Ectodermal cell (in vitro differentiated cells): ENCODE measurements at regions not wholly inside any gene's neighbourhood (a gene's known extent, or its start where the extent isn't known, plus 50 kb on each side); places are given as distances from the start of the nearest gene placed in this dataset.

Source experiments
- H3K27ac ChIP-seq: 2 replicates; pipeline ENCODE4 v1.7.0; 2013; ENCODE audit warnings: mild to moderate bottlenecking, low read depth, low read length; ENCODE audit not compliant: insufficient read depth, poor library complexity, severe bottlenecking
- H3K27me3 ChIP-seq: 2 replicates; pipeline ENCODE4 v1.7.0; 2013; ENCODE audit warnings: mild to moderate bottlenecking, low read length; ENCODE audit not compliant: insufficient read depth, control insufficient read depth, poor library complexity, severe bottlenecking
- H3K36me3 ChIP-seq: one replicate; pipeline ENCODE4 v1.7.0; 2013; ENCODE audit warnings: low read length; ENCODE audit not compliant: control insufficient read depth, insufficient read depth
- H3K4me1 ChIP-seq: one replicate; pipeline ENCODE4 v1.7.0; 2013; ENCODE audit warnings: low read length; ENCODE audit not compliant: control insufficient read depth, insufficient read depth
- H3K4me3 ChIP-seq: 2 replicates; pipeline ENCODE4 v1.7.0; 2013; ENCODE audit warnings: low read depth, low read length, control low read depth; ENCODE audit not compliant: insufficient read depth
- H3K9me3 ChIP-seq: 2 replicates; pipeline ENCODE4 v1.7.0; 2013; ENCODE audit warnings: mild to moderate bottlenecking, low read length, moderate library complexity; ENCODE audit not compliant: control insufficient read depth
- WGBS, 2 experiments: methylation state at CpG; one replicate each; pipeline ENCODE4 v1.1.7; 2013; ENCODE audit warnings: missing lambda C conversion rate in 2 of 2; 5-methylcytosine and 5-hydroxymethylcytosine counted together

GRCh38 chr5:130708754-130709153, 456.3 kb downstream of the HINT1 start:
- H3K36me3 ChIP-seq, result no peaks in the 10 kb centered on the region
- 84 to 86% methylated on average over 2 to 3 of the region's 3 CpGs for WGBS, 2 experiments
- no peak overlapping the region for H3K4me3 ChIP-seq
- H3K4me1 ChIP-seq, result no peaks in the 10 kb centered on the region
- H3K27ac ChIP-seq, result no peak overlapping the region
- no peaks in the 10 kb centered on the region for H3K9me3 ChIP-seq
- no peaks in the 10 kb centered on the region for H3K27me3 ChIP-seq

GRCh38 chr5:130706696-130707095, 458.4 kb downstream of the HINT1 start:
- no peak overlapping the region for H3K4me3 ChIP-seq
- H3K27me3 ChIP-seq, result no peaks in the 10 kb centered on the region
- H3K9me3 ChIP-seq, result no peaks in the 10 kb centered on the region
- H3K4me1 ChIP-seq, result no peaks in the 10 kb centered on the region
- no peaks in the 10 kb centered on the region for H3K36me3 ChIP-seq
- H3K27ac ChIP-seq, result no peak overlapping the region
- 66 to 72% methylated on average over 5 of the region's 5 CpGs for WGBS, 2 experiments

- no peak overlapping the region for H3K27ac ChIP-seq
- no peak overlapping the region for H3K4me3 ChIP-seq
- H3K36me3 ChIP-seq, result no peaks in the 10 kb centered on the region
- no peaks in the 10 kb centered on the region for H3K27me3 ChIP-seq
- 82 to 95% methylated on average over 2 of the region's 2 CpGs for WGBS, 2 experiments
- H3K4me1 ChIP-seq, result no peaks in the 10 kb centered on the region
- H3K9me3 ChIP-seq, result no peaks in the 10 kb centered on the region
Measured at GRCh38 chr5:130705368-130705767, 459.7 kb downstream of the HINT1 start.

- WGBS, 2 experiments, result 96 to 98% methylated on average over 3 of the region's 4 CpGs
- Histone ChIP-seq H3K9me3 (no peaks in the 10 kb centered on the region), H3K27me3 (no peaks in the 10 kb centered on the region), H3K4me3 (no peak overlapping the region), H3K27ac (no peak overlapping the region), H3K36me3 (no peaks in the 10 kb centered on the region), H3K4me1 (no peaks in the 10 kb centered on the region)
Measured at GRCh38 chr5:130693509-130693908, 471.5 kb downstream of the HINT1 start.

DNA sequence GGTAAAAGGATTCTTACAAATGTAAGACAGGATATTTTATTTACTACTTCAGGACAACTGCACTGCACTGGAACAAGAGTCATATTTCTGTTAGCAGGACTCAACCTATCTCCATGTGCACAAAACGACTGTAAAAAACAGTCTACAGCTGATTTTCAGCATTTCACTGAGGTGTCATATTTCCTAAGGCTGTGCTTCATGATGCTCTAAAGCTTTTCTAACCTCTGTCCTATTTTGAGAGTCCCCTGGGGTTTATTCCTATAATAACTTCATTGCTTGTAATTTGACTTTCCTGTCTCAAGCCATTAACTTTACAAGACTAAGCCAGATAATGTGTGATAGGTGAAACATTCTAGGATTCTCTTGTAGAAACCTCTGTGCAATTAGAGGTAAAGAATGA, 472.3 kb downstream of the HINT1 start:
- 77 to 88% methylated on average over 1 of the region's 1 CpG for WGBS, 2 experiments
- H3K27me3 ChIP-seq, result no peaks in the 10 kb centered on the region
- no peaks in the 10 kb centered on the region for H3K36me3 ChIP-seq
- no peak overlapping the region for H3K4me3 ChIP-seq
- H3K27ac ChIP-seq, result no peak overlapping the region
- no peaks in the 10 kb centered on the region for H3K9me3 ChIP-seq
- H3K4me1 ChIP-seq, result no peaks in the 10 kb centered on the region

DNA sequence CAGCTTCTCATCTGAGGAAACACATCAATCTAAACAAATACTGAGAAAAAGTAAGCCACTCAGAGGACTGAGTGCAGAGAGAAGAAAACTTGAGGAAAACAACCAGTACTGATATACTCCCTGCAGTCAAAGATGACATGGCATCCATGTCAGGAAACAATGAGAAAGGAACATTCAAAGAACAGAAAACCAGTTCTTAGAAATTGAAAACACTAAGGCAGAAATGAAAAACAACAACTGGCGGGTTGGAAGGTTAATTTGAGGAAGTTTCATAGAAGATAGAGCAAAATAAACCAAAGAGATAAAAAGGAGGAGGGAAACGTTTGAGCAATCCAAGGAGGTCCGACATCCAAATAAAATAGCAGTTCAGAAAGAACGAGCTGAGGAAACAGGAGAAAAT, 475.2 kb downstream of the HINT1 start:
- H3K4me3 ChIP-seq, result no peak overlapping the region
- H3K4me1 ChIP-seq, result no peaks in the 10 kb centered on the region
- H3K27ac ChIP-seq, result no peak overlapping the region
- H3K36me3 ChIP-seq, result no peaks in the 10 kb centered on the region
- H3K27me3 ChIP-seq, result no peaks in the 10 kb centered on the region
- no peaks in the 10 kb centered on the region for H3K9me3 ChIP-seq
- WGBS, 2 experiments, result 88 to 98% methylated on average over 4 of the region's 4 CpGs

GRCh38 chr5:130687085-130687733, 477.8 kb downstream of the HINT1 start:
- Histone ChIP-seq H3K4me3 (no peak overlapping the region), H3K27ac (no peak overlapping the region), H3K9me3 (no peaks in the 10 kb centered on the region), H3K27me3 (no peaks in the 10 kb centered on the region), H3K36me3 (no peaks in the 10 kb centered on the region), H3K4me1 (no peaks in the 10 kb centered on the region)
- WGBS, 2 experiments, result 89 to 93% methylated on average over 7 of the region's 7 CpGs

DNA sequence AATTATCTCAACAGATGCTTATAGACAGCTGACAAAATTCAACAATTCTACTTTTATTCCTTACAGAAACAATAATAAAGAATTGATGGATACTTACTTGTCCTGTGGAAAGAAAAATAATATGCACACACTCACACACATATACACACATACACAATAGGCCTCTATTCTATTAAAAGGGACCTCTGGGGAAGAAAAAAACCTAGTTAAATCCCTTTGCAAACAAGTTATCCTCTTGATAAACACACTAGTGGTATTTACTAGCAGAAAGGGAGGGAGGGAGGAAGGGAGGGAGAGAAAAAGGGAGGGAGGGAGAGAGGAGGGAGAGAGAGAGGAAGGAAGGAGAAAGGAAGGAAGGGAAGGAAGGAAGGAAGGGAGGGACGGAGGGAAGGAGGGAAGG, 486.4 kb downstream of the HINT1 start:
- H3K27ac ChIP-seq, result no peak overlapping the region
- H3K4me3 ChIP-seq, result no peak overlapping the region
- H3K27me3 ChIP-seq, result no peaks in the 10 kb centered on the region
- H3K4me1 ChIP-seq, result no peaks in the 10 kb centered on the region
- 71 to 84% methylated on average over 1 of the region's 1 CpG for WGBS, 2 experiments
- H3K36me3 ChIP-seq, result no peaks in the 10 kb centered on the region
- no peaks in the 10 kb centered on the region for H3K9me3 ChIP-seq

- Histone ChIP-seq H3K36me3 (no peaks in the 10 kb centered on the region), H3K4me1 (no peaks in the 10 kb centered on the region), H3K27ac (no peak overlapping the region), H3K4me3 (no peak overlapping the region), H3K27me3 (no peaks in the 10 kb centered on the region), H3K9me3 (no peaks in the 10 kb centered on the region)
- WGBS, 2 experiments, result 91 to 100% methylated on average over 3 of the region's 3 CpGs
Measured at GRCh38 chr5:130666462-130666861, 498.6 kb downstream of the HINT1 start.

DNA sequence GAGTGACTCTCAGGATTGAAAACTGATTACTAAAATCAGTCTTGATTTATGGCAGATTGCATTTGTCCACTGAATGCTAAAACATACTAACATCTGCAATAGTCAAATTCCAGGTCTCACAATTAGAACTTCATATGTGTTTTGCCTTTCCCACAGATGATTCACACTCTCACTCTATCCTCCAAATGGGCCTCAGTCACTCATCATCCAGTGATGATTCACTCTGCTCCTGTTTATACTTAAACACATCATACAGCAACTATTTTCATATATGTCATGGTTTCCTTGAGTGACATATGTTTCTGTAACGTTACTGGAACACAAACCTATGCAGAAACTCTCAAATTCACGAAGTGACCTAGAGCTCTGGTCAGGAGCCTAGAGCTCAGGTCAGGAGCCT, 512.9 kb downstream of the HINT1 start:
- Histone ChIP-seq H3K4me3 (no peak overlapping the region), H3K4me1 (no peaks in the 10 kb centered on the region), H3K9me3 (no peaks in the 10 kb centered on the region), H3K27me3 (no peaks in the 10 kb centered on the region), H3K27ac (no peak overlapping the region), H3K36me3 (no peaks in the 10 kb centered on the region)
- 97 to 98% methylated on average over 2 of the region's 2 CpGs for WGBS, 2 experiments

DNA sequence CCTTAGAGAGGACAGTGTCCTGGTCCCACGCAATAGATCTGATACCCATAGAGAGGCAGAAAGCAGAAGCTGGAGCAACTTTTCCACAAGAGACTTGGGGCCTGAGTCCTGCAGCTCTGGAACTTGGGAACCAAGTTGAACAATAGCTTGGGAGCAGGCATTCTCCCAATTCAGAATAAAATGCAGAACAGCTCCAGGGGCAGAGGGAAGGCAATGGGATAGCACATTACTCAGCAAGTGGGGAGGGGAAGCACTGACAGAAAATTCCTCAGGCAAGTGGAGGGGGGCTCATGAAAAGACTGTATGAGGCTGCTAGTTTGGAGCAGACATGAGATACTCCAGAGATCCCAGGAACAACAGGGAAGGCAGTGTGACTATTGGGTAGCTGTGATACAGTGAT, 513.6 kb downstream of the HINT1 start:
- no peak overlapping the region for H3K4me3 ChIP-seq
- no peak overlapping the region for H3K27ac ChIP-seq
- H3K9me3 ChIP-seq, result no peaks in the 10 kb centered on the region
- no peaks in the 10 kb centered on the region for H3K36me3 ChIP-seq
- H3K4me1 ChIP-seq, result no peaks in the 10 kb centered on the region
- 86 to 89% methylated on average over 1 of the region's 1 CpG for WGBS, 2 experiments
- H3K27me3 ChIP-seq, result no peaks in the 10 kb centered on the region
